ENCODE measurements at regions not wholly inside any gene's neighbourhood (a gene's known extent, or its start where the extent isn't known, plus 50 kb on each side); places are given as distances from the start of the nearest gene placed in this dataset. TPM values are rescaled to one million over a fixed set of nuclear protein-coding genes. Genes with fewer than 3 reads are reported as not detected.

DNA sequence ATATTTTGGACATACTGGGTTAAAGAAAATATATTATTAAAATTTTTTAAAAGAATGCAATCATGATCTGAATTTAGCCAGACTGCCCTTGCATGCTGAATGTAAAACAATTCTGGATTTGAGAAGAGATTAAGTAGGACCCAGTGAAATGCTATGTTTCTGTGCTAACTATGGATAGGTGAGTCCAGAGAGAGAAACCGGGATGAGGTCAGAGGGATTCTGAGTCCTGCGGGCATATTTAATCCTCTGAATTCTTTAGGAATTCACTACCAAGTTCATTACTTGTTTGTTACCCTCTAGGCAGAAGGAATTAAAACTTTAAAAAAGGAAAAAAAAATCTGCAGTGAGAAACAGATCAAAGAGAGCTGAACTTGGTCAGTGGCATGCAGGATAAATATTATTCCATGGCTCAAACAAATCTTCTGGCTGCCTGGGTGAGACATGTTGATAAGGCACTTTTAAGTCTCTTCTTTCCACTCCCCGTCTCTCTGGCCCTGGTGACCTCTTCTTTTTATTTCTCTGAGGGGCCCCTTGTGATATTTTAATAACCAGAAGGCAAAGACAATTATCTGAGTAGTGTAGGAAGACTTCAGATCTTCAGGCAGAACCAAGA lies 50.2 kb upstream of the LYZL1 start:
- no peaks in the 10 kb centered on the region for H3K4me1 ChIP-seq (ENCODE audit: low read length)
- no peaks in the 10 kb centered on the region for H3K9me3 ChIP-seq (ENCODE audit: low read length)
- no peaks in the 10 kb centered on the region for H4K20me1 ChIP-seq (ENCODE audit: insufficient read depth, low read depth, low read length)

More for the DNA sequence above, 50.2 kb upstream of the LYZL1 start:
- no peak overlapping the region for H3K4me3 ChIP-seq (ENCODE audit: low read length)
- no peaks in the 10 kb centered on the region for H3K79me2 ChIP-seq (ENCODE audit: low read length)
- H3K4me2 ChIP-seq (ENCODE audit: low read depth, low read length, poor library complexity, severe bottlenecking), result no peak overlapping the region
- H3K9ac ChIP-seq (ENCODE audit: low read length), result no peak overlapping the region
- no peak overlapping the region for H3K27ac ChIP-seq (ENCODE audit: low read length)
- no peak overlapping the region for H2AFZ ChIP-seq (ENCODE audit: low read length)
- H3K9me2 ChIP-seq (replicated peaks; ENCODE audit: insufficient read depth, low read length), result no peaks in the 10 kb centered on the region
- DNase-seq, result no peak
- H3K36me3 ChIP-seq (ENCODE audit: insufficient read depth, low read length), result no peaks in the 10 kb centered on the region
- H3K27me3 ChIP-seq (ENCODE audit: low read length), result no peaks in the 10 kb centered on the region

Small RNAs in the stretch of these regions (small RNA-seq; reads per million reads assigned to genes)
- not detected for gene AL355376.1
- gene AL355376.2, result not detected
- 0.12 reads per million for gene RNA5SP308
- not detected for gene RNU6-270P

Measured in Karpas-422 (cell line).